GM12878 (cell line): ENCODE measurements at regions not wholly inside any gene's neighbourhood (a gene's known extent, or its start where the extent isn't known, plus 50 kb on each side); places are given as distances from the start of the nearest gene placed in this dataset.

Experiments
- FOXK2 ChIP-seq: fragments of 450-650 bp; IDR thresholded peaks from 2 replicates; pipeline ENCODE4 v1.6.1; 2017; ENCODE audit warnings: mild to moderate bottlenecking, moderate library complexity
- JUND ChIP-seq: IDR thresholded peaks from 2 replicates; pipeline ENCODE4 v1.6.1; 2012; ENCODE audit warnings: low read depth, mild to moderate bottlenecking, low read length, improper control_type of control experiment, moderate library complexity
- POLR2A ChIP-seq: IDR thresholded peaks from 2 replicates; pipeline ENCODE4 v1.6.1; 2011; ENCODE audit warnings: low read depth, mild to moderate bottlenecking, low read length
- RELA ChIP-seq: fragments of 450-650 bp; IDR thresholded peaks from 2 replicates; pipeline ENCODE4 v1.8.0; 2014; ENCODE audit warnings: borderline replicate concordance; ENCODE audit not compliant: partially characterized antibody
- SIN3A ChIP-seq: IDR thresholded peaks from 2 replicates; pipeline ENCODE4 v1.6.1; 2012; ENCODE audit warnings: low read depth, low read length, improper control_type of control experiment
- TCF12 ChIP-seq: IDR thresholded peaks from 2 replicates; pipeline ENCODE4 v1.6.1; 2011; ENCODE audit warnings: low read depth, mild to moderate bottlenecking, low read length
- ZNF24 ChIP-seq: fragments of 450-650 bp; IDR thresholded peaks from 2 replicates; pipeline ENCODE4 v1.6.1; 2017; ENCODE audit warnings: antibody characterized with exemption, mild to moderate bottlenecking
- TF ChIP-seq, protein P1 (sequence below): fragments of 450-650 bp; IDR thresholded peaks from 2 replicates; pipeline ENCODE4 v1.6.1; 2017; ENCODE audit warnings: borderline replicate concordance

DNA sequence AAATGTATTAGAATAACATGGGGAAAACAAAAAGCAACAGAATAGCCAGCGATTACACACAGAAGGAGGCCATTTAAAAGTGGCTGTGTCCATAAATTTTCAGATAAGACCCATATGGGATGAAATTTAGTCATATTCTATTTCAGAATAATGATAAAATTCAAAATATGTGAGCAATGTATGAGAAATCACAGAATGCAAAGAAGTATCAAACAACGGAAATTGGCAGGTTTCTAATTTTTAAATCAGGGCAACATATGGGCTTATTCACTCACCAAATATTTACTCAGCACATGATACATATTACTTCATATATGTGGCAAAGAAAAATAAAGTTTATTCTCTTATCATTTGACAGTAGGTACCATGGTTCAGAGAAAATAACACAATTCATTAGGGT, 208.5 kb downstream of the GRB14 start:
- TF ChIP-seq FOXK2 (no peak), RELA (no peak), ZNF24 (no peak), JUND (no peak), SIN3A (no peak), POLR2A (no peak), TCF12 (no peak)
- TF ChIP-seq, protein P1, sequence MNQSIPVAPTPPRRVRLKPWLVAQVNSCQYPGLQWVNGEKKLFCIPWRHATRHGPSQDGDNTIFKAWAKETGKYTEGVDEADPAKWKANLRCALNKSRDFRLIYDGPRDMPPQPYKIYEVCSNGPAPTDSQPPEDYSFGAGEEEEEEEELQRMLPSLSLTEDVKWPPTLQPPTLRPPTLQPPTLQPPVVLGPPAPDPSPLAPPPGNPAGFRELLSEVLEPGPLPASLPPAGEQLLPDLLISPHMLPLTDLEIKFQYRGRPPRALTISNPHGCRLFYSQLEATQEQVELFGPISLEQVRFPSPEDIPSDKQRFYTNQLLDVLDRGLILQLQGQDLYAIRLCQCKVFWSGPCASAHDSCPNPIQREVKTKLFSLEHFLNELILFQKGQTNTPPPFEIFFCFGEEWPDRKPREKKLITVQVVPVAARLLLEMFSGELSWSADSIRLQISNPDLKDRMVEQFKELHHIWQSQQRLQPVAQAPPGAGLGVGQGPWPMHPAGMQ: no peak
